ENCODE measurements at regions not wholly inside any gene's neighbourhood (a gene's known extent, or its start where the extent isn't known, plus 50 kb on each side); places are given as distances from the start of the nearest gene placed in this dataset.

DNA sequence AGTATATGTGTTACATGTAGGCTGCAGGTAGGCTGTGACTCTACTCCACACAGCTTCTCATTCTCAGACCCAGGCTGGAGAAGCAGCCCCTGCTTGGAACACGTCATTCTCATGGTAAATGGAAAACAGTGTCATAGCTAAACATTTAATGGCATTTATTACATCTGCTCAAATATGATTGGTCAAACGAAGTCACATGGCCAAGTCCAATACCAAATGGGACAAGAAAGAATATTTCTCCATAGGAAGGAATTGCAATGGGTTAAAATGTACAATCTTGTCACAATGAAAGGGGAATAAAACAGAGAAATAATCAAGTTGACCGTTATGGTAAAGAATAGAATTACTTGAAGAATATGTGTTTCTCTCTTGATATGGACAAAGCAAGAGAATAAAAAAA is 198.6 kb downstream of the ANAPC10 start:
- TF ChIP-seq YY1 (IDR thresholded peaks at IDR 0.05), result no peak
- TF ChIP-seq, protein P1, sequence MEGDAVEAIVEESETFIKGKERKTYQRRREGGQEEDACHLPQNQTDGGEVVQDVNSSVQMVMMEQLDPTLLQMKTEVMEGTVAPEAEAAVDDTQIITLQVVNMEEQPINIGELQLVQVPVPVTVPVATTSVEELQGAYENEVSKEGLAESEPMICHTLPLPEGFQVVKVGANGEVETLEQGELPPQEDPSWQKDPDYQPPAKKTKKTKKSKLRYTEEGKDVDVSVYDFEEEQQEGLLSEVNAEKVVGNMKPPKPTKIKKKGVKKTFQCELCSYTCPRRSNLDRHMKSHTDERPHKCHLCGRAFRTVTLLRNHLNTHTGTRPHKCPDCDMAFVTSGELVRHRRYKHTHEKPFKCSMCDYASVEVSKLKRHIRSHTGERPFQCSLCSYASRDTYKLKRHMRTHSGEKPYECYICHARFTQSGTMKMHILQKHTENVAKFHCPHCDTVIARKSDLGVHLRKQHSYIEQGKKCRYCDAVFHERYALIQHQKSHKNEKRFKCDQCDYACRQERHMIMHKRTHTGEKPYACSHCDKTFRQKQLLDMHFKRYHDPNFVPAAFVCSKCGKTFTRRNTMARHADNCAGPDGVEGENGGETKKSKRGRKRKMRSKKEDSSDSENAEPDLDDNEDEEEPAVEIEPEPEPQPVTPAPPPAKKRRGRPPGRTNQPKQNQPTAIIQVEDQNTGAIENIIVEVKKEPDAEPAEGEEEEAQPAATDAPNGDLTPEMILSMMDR (IDR thresholded peaks at IDR 0.05; ENCODE audit: low read depth, low read length, missing input control), result no peak

Measured in liver (tissue), 2 donors.